Activated CD4-positive, alpha-beta T cell treated with anti-CD3 and anti-CD28 coated beads, Interleukin-2, amount 50 U/mL, for 24 hours (primary cell): ENCODE measurements at regions not wholly inside any gene's neighbourhood (a gene's known extent, or its start where the extent isn't known, plus 50 kb on each side); places are given as distances from the start of the nearest gene placed in this dataset.
"Not testable (repeated sequence)": the region's sequence is repeated elsewhere in the genome, so short reads cannot be mapped to it uniquely, and the experiment has no call there.

ENCODE experiments used
- DNase-seq, 2 donors: peaks; one replicate each; pipeline ENCODE4 v3.0.0-alpha.2; 2020; ENCODE audit warnings: low read depth in 1 of 2, low spot score in 1 of 2

DNA sequence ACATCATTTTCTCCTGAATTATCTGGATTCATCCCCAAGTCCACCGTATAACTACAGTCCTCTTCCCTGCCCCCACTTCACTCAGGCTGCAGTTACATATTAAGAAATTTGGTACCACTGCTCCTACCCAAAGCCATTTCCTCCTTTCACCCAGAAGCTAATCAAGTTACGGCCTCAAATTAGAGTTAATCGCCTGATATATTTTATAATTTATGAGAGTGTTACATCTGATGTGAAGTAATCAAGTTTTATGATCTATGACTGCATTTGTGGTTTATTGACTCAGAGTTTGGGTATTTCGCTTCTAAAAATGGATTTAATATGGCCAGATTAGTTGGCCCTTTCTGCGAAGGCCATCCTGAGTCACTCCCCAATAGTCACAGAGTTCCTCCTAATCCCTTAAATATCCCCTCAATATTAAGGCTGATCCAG is 223.6 kb upstream of the KIF2A start:
- DNase-seq, result no peak

DNA sequence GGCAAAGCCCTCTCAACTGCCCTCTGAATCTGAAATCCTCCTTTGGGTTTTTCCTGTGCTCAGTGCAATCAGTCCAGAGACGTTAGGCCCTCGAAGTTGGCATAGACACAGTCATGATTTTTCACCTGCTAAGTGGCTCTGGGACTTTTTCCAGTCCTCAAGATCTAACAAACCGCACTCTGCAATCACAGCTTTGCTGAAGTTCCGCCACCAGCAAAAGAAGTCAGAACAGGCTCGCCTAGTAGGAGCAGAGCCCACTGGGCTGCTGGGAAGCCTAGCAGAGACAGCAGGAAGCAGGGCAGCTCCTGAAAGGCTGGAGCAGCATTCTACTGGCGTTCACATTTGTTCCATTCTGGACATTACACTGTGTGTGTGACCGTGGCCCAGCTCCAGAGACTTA is 222.8 kb upstream of the KIF2A start:
- no peak for DNase-seq

- DNase-seq, result no peak
These were observed 222.3 kb upstream of the KIF2A start for GRCh38 chr5:62083661-62084060.

DNA sequence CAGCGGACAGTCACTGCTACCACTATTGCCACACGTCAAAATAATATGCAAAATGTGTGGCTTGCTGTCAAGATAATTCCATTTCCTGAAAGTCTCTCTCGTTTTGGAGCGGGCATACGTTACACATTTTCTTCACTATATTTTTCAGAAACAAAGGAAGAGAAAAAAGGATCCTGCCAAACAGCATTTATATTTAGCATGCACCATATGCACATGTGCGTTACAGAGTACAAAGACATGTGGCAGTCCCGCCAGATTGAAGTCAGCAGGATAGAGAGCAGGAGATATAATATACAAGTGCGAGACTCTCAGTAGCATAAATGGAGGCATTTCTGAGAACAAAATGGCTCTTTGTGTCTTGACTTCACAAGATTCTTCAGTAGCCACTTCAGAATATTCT is 221.6 kb upstream of the KIF2A start:
- no peak for DNase-seq

- no peak for DNase-seq
These were observed 215.1 kb upstream of the KIF2A start for GRCh38 chr5:62090953-62091352.

GRCh38 chr5:62093411-62093810 is 212.6 kb upstream of the KIF2A start:
- no peak for DNase-seq

DNA sequence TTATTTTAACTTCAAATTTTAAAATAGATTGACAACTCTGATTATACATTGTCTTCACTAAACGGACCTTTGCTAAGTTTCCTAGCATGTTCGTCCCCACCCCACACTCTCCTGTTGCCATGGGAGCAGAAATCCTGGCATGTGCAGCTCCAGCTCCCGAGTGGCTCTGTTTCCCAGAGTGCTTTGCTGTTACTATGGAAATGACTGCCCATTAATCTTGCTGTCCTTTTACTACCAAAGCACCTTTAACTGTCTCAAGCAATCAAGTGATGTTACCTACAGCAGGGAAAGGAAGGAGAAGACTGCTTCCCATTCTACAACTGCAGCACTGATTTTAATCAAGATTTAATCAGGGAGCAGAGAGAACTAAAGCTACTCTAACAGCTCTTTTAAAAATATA is 212.0 kb upstream of the KIF2A start:
- no peak for DNase-seq

DNA sequence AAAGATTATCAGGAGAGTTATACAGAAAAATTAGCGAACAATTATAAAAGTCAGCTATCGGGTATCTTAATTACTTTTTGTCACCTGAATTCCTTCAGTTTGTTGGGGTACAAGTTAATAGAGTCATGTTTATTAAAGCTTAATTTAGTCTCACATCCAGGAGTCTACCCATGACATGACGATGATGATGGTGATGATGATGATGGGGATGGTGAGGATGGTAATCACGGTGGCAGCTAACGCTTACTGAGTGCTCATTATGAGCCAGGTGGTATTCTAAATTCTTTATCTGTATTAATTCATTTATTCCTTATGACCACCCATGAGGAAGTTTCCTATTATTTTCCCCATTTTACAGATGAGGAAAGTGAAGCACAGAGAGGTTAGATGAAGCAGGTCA is 208.6 kb upstream of the KIF2A start:
- DNase-seq, result no peak

- no peak for DNase-seq
These were observed 205.8 kb upstream of the KIF2A start for GRCh38 chr5:62100201-62100600.

DNA sequence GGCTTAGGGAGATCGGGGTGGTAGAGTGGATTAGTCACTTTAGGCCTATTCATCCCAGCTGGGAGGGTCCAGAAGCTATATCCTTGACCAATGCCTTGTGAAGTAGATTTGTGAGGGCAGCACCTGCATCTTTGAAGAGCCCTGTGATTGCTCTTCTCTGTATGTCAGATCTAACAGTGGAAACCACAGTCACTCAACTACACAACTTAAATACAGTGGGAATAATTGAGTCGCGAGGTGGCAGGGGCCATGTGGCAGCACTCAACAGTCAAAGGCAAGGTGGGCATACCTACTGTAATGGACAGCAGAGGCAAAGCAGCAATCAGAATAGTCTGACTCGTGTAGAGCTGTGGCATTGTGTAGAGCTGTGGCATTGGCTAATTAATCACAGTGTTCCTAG is 202.1 kb upstream of the KIF2A start:
- not testable (repeated sequence) for DNase-seq

DNA sequence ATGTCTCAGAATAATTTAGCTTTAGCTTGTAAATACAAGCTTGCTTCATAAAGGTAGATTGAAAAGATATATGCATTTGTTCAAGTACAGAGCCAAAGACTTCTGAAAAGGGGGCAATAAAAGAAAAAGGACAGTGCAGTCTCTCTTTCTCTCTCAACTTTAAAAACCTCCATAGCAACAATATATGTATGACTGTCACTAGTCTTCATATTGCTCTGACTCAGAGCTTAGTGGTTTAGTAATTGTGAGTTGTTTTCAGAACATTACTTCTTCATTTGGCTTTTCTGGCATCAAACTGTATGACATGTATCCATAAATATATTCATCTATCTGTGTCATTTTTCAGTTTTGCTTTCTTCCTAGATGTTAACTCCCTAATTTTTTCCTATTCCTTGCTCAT is 194.6 kb upstream of the KIF2A start:
- no peak for DNase-seq

GRCh38 chr5:62112689-62113228 is 193.2 kb upstream of the KIF2A start:
- DNase-seq, result no peak

DNA sequence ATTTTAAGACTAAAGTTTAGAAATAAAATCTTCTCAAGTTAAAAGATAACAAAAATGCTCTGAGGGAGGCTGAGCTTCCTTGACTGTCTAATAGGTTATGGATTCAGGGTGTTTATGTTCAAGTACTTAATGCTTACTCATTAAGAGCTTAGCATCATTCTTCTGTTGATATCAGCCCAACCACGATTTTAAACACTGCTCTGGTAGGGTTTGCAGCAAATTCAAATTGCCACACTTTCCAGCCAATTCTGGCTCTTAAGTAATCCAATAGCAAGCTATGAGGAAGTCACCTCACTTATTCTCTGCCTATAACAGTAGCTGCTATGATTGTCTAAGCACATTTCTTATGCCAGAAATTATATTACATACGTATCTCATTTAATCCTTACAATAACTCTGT is 191.0 kb upstream of the KIF2A start:
- no peak for DNase-seq

DNA sequence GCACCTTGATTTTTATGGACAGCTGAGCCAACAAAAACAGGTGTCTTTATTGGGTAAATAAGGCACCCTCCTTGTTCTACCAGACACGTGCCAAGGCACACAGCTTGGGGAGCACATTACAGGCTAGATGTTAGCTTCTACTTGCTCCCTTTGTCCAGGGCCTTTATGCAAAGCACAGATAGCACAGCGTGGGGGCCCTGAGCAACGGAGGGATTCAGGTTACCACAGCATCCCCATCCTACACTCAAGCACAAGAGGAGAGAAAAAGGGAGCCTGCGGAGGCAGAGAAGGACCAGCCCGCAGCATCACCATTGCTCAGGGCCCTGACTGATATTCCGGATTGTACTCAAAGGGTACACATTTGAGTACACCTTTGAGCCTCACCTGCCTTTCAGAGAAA is 181.7 kb upstream of the KIF2A start:
- DNase-seq, result no peak

GRCh38 chr5:62126090-62126489 is 179.9 kb upstream of the KIF2A start:
- no peak for DNase-seq

DNA sequence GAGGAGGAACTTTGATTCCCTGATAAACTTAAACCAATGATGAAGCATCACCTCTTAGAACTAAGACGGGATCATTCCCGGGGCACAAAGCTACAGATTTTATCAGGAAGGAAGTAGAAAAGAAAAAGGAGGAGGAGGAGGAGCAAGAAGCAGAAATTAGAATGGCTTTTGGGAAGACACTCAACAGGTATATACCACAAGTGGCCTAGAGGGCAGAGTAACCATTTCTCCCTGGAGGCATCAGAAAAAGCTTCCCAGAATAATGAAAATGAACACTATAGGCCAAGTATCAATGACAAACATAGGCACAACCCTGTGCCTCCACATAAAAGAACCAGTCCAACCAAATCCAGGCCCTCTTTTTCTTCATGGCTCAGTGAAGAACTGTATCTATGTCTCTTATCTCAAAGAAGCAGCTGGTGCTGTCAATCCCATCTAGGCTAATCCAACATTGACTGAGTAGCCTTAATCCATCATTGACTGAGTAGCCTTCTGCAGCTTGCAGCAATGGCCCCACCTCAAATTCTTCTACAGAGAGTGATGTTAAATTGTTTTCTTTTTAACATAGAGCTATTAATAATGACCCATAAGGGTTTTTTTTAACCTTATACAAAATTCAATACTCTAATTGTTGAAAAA is 178.8 kb upstream of the KIF2A start:
- DNase-seq, result no peak

GRCh38 chr5:62130107-62130506 is 175.9 kb upstream of the KIF2A start:
- no peak for DNase-seq

DNA sequence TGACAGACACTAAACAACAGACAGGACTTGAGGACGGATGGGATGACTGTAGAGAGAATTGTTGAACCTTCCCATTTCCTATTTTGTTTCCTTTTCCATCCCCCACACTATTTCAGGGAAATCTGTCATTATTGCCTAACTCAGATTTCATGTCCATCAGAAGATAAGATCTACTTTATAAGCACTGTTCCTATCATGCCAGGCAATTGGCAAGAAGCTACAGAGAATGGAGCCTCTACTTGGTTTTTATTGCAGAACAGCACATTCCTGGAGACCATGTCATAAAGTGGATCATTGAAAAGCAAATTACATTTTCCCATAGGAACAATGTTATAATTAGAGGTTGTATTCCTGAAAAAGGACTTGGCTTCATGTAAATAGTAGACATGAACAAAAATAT is 173.7 kb upstream of the KIF2A start:
- DNase-seq, result no peak

GRCh38 chr5:62133426-62133825 is 172.6 kb upstream of the KIF2A start:
- no peak for DNase-seq

GRCh38 chr5:62134811-62135210 is 171.2 kb upstream of the KIF2A start:
- no peak for DNase-seq

DNA sequence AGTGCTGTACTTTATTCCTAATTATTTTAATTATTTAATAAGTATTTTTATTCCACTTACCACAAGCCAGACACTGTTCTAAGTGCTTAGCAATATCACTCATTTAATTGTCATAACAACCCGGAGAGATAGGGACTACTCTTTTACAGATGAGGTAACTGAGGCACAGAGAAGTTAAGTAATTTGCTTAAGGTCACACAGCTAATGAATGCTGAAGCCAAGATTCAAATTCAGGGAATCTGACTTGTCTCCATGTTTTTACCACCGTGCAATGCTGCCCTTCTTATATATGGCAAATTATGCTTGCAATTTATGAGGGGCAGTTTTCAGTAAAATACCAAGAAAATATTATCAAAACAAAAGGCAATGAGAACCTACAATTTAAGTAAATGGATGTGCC is 168.4 kb upstream of the KIF2A start:
- DNase-seq, result no peak

GRCh38 chr5:62138607-62139006 is 167.4 kb upstream of the KIF2A start:
- DNase-seq, result no peak

GRCh38 chr5:62139741-62140140 is 166.3 kb upstream of the KIF2A start:
- DNase-seq, result no peak
